Tibial nerve (tissue), 4 donors: ENCODE measurements at regions not wholly inside any gene's neighbourhood (a gene's known extent, or its start where the extent isn't known, plus 50 kb on each side); places are given as distances from the start of the nearest gene placed in this dataset.
"Not testable (repeated sequence)": the region's sequence is repeated elsewhere in the genome, so short reads cannot be mapped to it uniquely, and the experiment has no call there.

Experiments
- DNase-seq, 2 donors: peaks; one replicate each; pipeline ENCODE4 v3.0.0-alpha.2; 2019; ENCODE audit warnings: low spot score in 2 of 2
- H3K27ac ChIP-seq, 4 donors: fragments of 200-600 bp; sonication (generic) in 3 of 4; one replicate each; pipeline ENCODE4 v1.5.1; 2017 to 2019; ENCODE audit warnings: mild to moderate bottlenecking in 1 of 4
- H3K27me3 ChIP-seq, 2 donors: fragments of 200-600 bp; sonication (generic) in 1 of 2; one replicate each; pipeline versions ENCODE4 v1.5.1 to v1.6.0; 2017 to 2019
- H3K36me3 ChIP-seq, 3 donors: fragments of 200-600 bp; sonication (generic); one replicate each; pipeline ENCODE4 v1.5.1; 2018 to 2019
- H3K4me1 ChIP-seq, 4 donors: fragments of 200-600 bp; sonication (generic) in 3 of 4; one replicate each; pipeline ENCODE4 v1.5.1; 2017 to 2019
- H3K4me3 ChIP-seq, 4 donors: fragments of 200-600 bp; sonication (generic) in 3 of 4; one replicate each; pipeline ENCODE4 v1.5.1; 2017 to 2019; ENCODE audit warnings: mild to moderate bottlenecking in 1 of 4, moderate library complexity in 1 of 4
- H3K9me3 ChIP-seq, 4 donors: fragments of 200-600 bp; sonication (generic) in 3 of 4; one replicate each; pipeline ENCODE4 v1.5.1; 2017 to 2019
- CTCF ChIP-seq, 5 experiments: fragments of 200-600 bp in 3 of 5; fragments of 450-650 bp in 2 of 5; sonication (generic) in 3 of 5; IDR thresholded peaks; one replicate each; pipeline ENCODE4 v1.5.1; 2016 to 2019; ENCODE audit warnings: antibody characterized with exemption in 5 of 5, mild to moderate bottlenecking in 3 of 5, moderate library complexity in 2 of 5
- EP300 ChIP-seq, 2 donors: sonication (generic); formaldehyde crosslinking; IDR thresholded peaks; one replicate each; pipeline ENCODE4 v1.6.1; 2017; ENCODE audit warnings: antibody characterized with exemption in 2 of 2, mild to moderate bottlenecking in 1 of 2
- POLR2A ChIP-seq, 2 donors: fragments of 450-650 bp; IDR thresholded peaks; one replicate each; pipeline ENCODE4 v1.6.1; 2017; ENCODE audit warnings: antibody characterized with exemption in 2 of 2, mild to moderate bottlenecking in 2 of 2, moderate library complexity in 2 of 2
- WGBS, 2 donors: methylation state at CpG; one replicate each; pipeline ENCODE4 v1.1.5; 2018; 5-methylcytosine and 5-hydroxymethylcytosine counted together

- peaks cover 0 to 9% (median 0%) of the 10 kb centered on the region in 4 donors for H3K9me3 ChIP-seq
- no peaks in the 10 kb centered on the region for H3K27me3 ChIP-seq
- no peaks in the 10 kb centered on the region for H3K36me3 ChIP-seq
- no peak overlapping the region for H3K4me3 ChIP-seq
- H3K4me1 ChIP-seq = no peaks in the 10 kb centered on the region
- H3K27ac ChIP-seq = no peak overlapping the region
- 65 to 68% methylated on average over 6 of the region's 6 CpGs for WGBS, 2 donors
- TF ChIP-seq CTCF (IDR thresholded peaks at IDR 0.05) (no peak), EP300 (IDR thresholded peaks at IDR 0.05) (no peak), POLR2A (IDR thresholded peaks at IDR 0.05) (no peak)
- DNase-seq = no peak
Observed at GRCh38 chr11:38538866-38539680, 1941.0 kb upstream of the RAG2 start.

GRCh38 chr11:38530226-38530625 lies 1932.2 kb upstream of the RAG2 start:
- Histone ChIP-seq H3K36me3 (no peaks in the 10 kb centered on the region), H3K27me3 (no peaks in the 10 kb centered on the region), H3K4me3 (no peak overlapping the region), H3K27ac (no peak overlapping the region), H3K4me1 (no peaks in the 10 kb centered on the region), H3K9me3 (peaks cover 0 to 10% (median 5%) of the 10 kb centered on the region in 4 donors)
- no peak for TF ChIP-seq CTCF (IDR thresholded peaks at IDR 0.05)
- WGBS, 2 donors = 84% methylated on average over 2 of the region's 2 CpGs
- no peak for DNase-seq

GRCh38 chr11:38524945-38525344 lies 1926.9 kb upstream of the RAG2 start:
- Histone ChIP-seq H3K27me3 (no peaks in the 10 kb centered on the region), H3K36me3 (no peaks in the 10 kb centered on the region), H3K4me1 (no peaks in the 10 kb centered on the region), H3K4me3 (no peak overlapping the region), H3K9me3 (peaks cover 0 to 31% (median 7%) of the 10 kb centered on the region in 4 donors), H3K27ac (no peak overlapping the region)
- TF ChIP-seq CTCF (IDR thresholded peaks at IDR 0.05) (no peak), POLR2A (IDR thresholded peaks at IDR 0.05) (no peak)
- 84% methylated on average over 1 of the region's 1 CpG for WGBS, 2 donors
- no peak for DNase-seq

- no peaks in the 10 kb centered on the region for H3K36me3 ChIP-seq
- no peaks in the 10 kb centered on the region for H3K4me1 ChIP-seq
- peaks cover 0 to 17% (median 0%) of the 10 kb centered on the region in 4 donors for H3K9me3 ChIP-seq
- WGBS, 2 donors = 76 to 89% methylated on average over 5 of the region's 5 CpGs
- H3K4me3 ChIP-seq = no peak overlapping the region
- no peak for DNase-seq
- no peaks in the 10 kb centered on the region for H3K27me3 ChIP-seq
- no peak for TF ChIP-seq EP300 (IDR thresholded peaks at IDR 0.05)
- TF ChIP-seq CTCF (IDR thresholded peaks at IDR 0.05) = no peak
- no peak for TF ChIP-seq POLR2A (IDR thresholded peaks at IDR 0.05)
- H3K27ac ChIP-seq = no peak overlapping the region
Observed at GRCh38 chr11:38517991-38518390, 1920.0 kb upstream of the RAG2 start.

GRCh38 chr11:38512830-38513229 lies 1914.8 kb upstream of the RAG2 start:
- H3K9me3 ChIP-seq, H3K4me3 ChIP-seq, H3K27me3 ChIP-seq, H3K4me1 ChIP-seq, H3K27ac ChIP-seq, H3K36me3 ChIP-seq, DNase-seq: not testable (repeated sequence)
- WGBS, 2 donors = 83 to 85% methylated on average over 3 of the region's 3 CpGs
